ENCODE measurements at regions not wholly inside any gene's neighbourhood (a gene's known extent, or its start where the extent isn't known, plus 50 kb on each side); places are given as distances from the start of the nearest gene placed in this dataset.
A peak's percentile ranks its signal among the peaks of the same experiment; 100 is the strongest.

DNA sequence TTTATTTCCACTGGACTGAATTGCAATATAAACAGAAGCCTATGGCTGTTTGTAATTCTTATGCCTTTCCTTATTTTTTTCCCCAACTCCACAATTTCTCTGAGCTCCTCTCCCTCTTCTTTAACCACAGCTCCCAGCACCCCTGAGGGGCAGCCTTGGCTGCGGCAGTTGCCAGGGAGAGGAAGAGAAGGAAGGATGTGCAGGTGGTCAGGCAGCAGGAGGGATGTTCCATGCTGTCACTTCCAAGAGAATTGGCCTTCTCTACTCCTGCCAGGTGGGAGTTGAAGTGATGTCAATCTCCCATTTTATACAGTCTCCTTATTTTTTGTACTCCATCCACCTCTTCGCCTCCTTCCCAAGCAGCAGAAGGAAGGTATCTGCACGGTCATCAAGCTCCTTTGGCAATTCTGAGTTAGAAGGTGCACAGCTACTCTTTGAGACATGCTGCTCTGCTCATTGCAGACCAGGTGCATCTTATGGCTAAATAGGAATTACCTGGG is 343.3 kb upstream of the RPS6KA3 start:
- no peak for DNase-seq (ENCODE audit: low read depth)

DNA sequence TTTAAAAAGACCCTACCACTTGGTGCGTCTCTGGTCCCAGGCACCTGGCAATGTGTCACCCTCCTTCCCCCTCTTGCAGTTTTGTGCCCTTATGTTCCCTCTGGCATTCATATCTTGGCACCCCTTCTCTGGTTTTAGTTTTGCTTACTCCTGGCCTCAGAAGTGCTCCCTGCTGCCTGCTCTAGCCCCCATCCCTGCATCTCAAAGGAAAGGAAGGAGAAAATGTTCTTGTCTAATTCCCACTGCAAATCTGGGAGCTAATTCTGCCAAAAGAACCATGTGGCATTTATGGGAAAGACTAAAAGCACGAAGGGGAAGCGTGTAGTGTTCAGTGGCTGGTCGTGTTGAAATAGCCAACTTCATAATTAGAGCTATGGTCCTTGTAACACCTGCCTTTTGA is 340.1 kb upstream of the RPS6KA3 start:
- DNase-seq (ENCODE audit: low read depth) = no peak

DNA sequence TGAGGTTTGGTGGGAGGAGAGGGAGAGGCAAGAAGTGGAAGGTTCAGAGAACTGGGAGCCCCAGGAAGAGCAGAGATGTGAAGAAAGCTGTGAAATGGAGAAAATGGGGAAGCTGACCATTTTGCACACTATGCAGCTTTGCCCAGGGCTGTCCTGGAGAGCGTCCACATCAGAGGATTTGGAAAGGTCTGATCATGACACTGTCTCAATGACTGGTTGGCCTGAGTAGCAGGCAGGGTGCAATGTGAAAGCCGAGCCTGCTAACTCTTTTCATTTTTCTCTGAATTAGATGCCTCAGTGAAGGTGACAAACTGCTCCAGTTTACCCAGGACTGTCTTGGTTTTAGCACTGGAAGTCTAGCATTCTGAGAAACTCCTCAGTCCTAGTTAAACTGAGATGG is 330.1 kb upstream of the RPS6KA3 start:
- DNase-seq (ENCODE audit: low read depth) = no peak

DNA sequence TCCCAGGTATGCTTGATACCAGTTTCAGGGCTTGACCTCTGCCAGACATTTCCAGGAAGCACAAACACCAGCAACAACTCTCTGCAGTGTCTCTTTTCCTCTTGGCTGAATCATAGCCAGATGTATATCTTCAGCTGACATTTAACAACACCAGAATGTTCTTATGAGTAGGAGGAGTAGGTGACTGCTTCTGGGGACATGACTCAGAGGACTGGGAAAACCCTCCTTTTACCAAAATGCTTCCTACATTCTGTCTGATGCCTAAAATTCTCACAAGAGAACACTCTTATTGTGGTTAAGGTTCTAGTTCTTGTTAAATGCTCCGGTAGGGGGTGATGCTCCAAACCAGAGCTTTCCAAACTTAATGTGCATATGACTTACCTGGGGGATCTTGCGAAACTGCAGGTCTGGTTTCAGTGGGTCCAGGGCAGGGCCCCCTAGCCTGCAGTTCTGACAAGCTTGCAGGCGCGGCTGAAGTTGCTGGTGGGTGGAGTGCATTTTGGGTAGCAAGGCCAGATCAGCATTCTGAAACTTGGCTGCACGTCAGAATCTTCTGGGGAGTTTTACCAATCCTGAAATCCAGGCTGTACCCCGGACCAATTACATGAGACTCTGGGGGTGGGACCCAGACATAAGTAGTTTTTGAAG is 329.3 kb upstream of the RPS6KA3 start:
- no peak for DNase-seq (ENCODE audit: low read depth)

DNA sequence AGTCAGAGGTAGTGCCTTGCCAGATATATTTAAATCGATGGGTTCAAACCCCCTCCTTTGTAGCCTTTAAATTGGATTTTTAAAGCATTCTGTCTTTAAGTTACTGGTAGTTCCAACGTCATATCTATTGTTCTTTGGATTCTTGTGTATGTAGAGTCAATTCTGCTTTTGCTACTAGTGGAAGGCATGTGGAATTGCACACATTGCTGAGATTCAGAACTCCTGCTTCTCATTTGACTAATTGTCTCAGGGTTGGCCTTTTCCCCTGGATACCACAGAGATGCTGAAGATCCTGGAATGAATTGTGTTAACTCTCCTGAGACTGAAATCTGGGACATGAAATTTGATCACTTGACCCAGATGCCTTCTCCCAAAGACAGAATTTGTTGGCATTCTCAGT is 328.3 kb upstream of the RPS6KA3 start:
- no peak for DNase-seq (ENCODE audit: low read depth)

DNA sequence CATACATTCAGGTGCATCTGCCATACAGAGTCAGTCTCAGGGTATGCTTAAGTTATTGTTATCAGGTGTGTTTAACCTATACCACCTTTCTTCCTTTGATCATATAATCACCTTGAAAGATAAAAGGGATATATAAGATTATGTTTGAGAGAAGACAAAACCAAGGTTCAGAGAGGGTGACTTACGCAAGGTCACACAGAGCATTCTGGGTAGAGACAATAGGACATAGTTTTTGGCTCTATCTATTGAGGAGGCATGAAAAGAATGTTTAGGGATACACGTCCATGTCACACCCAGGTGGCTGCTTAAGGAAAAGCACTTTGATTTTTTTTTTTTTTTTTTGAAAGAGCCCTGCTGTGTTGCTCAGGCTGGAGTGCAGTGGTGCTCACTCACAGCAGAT is 327.1 kb upstream of the RPS6KA3 start:
- DNase-seq (ENCODE audit: low read depth) = no peak

DNA sequence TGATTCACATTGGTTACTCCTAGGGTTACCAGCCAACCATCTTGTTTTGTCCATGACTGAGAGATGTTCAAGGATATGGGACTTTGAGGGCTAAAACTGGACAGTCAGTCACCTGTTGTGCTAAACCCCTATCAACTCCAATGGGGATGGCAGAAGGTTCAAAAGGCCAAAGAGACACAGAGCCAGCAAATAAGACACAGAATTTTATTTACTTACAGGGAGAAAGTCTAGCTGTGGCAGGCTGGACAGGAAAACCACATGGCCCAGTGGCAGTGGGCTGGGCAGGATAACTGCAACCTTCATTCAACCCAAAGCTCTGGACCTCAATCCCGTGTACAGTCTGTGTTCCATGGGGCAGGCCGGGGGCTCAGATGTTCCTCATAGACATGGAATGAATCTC is 326.7 kb upstream of the RPS6KA3 start:
- DNase-seq (ENCODE audit: low read depth) = no peak

DNA sequence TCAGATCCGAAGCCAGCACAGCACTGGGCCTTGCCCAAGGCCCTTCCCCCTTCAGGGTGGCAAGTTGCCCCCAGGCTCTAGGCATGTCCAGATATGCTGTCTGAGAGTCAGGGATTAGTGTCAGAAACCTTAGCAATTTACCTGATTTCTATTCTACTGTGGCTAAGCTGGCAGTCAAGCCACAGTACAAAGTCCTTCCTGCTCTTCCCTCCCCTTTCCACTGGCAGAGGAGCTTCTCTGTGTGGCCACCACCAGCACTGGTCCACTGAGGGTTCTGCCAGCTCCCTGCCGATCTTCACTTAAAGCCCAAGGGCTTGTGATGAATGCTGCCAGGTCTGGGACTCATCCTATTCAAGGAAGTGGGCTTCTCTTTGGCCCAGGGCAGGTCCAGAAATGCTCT is 324.5 kb upstream of the RPS6KA3 start:
- DNase-seq (ENCODE audit: low read depth) = no peak

DNA sequence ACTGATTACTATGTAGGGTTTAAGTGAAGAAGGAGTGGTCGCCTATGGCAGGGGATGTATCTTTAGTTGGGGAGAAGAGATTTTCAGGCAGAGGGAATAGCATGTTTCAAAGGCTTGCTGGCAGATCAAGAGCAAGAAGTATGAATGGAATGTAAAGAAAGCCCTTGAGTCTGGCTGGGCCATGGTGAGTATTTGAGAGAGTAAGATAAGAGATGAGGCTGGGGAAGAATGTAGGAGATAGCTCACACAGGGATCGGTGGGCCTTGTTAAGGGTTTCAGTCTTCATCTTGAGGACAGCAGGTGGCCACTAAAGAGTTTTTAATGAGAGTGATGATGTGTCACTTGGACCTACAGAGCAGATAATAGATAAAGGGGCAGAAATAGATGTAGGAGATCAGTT is 319.1 kb upstream of the RPS6KA3 start:
- DNase-seq (ENCODE audit: low read depth) = no peak

DNA sequence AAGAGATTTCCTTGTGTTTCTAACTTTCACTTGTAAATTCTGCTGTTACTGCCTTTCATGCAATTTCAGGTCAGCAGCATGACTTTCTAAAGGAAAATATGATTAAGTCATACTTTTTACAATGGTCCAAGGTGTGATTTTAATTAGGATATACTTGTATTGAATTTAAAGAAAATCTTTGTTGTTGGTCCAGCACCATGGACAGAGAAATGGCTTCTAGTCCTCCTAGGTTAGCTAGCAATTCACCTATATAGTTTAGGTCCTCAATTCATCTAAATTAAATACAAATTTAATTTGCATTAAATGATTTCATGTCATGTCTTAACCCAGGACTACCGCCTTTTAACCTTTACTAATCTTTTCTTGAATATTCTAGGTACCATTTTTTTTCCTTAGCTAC is 304.9 kb upstream of the RPS6KA3 start:
- DNase-seq (ENCODE audit: low read depth) = no peak

DNA sequence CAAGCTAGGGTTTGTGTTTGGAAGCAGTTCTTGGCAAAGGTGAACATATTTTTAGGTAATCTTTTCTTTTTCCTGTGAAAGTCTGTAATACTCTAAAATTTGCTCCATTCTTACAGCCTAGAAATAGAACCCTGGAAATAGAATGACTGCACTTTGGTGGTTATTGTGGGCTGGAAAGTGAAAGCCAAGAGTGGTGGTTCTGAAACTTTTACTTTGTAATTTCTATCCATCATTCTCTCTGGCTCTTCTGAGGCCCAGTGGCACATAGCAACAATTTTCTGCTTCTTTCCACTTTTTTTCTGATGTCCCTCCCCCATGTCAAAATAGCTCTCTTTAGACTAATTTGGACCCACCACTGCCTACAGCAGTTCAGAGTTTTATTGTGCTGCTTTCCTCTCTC is 300.4 kb upstream of the RPS6KA3 start:
- DNase-seq (ENCODE audit: low read depth) = no peak

DNA sequence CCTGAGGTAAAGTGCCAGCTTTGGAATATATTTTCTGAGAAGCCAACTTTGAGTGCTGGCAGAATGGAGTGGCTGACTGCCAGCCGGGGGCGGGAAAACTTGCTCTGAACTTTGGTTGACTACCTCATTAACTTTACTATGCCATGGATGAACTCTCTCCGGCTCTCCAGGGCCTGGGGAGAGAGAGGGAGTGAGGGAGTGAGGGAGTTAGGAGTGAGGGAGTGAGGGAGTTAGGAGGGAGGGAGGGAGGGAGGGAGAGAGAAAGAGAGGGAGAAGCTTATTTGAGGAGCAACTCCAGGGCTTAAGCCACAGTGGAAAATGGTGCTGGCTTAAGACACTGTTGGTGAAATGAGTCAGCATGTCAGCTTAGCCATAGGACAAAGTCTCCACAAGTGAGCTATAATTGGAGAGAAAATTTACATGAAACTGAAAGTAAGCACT is 280.9 kb upstream of the RPS6KA3 start:
- no peak for DNase-seq (ENCODE audit: low read depth)

DNA sequence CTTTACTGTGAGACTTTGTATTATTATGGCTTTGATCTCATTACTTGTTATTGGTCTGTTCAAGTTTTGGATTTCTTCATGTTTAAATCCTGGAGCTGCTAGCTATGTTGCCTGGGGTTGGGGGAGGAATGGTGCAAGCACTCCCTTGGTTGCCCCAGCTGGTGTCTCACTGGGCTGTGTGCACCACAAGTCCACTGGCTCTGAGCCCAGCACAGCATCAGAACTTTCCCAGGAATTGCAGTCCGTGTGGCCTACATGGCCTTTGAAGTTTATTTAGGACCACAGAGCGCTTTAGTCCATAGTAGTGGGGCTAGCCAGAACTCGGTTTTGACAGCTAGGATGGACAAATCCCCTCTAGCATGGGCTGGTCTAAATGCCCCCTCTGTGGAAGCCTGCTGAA is 278.8 kb upstream of the RPS6KA3 start:
- DNase-seq (ENCODE audit: low read depth) = no peak

DNA sequence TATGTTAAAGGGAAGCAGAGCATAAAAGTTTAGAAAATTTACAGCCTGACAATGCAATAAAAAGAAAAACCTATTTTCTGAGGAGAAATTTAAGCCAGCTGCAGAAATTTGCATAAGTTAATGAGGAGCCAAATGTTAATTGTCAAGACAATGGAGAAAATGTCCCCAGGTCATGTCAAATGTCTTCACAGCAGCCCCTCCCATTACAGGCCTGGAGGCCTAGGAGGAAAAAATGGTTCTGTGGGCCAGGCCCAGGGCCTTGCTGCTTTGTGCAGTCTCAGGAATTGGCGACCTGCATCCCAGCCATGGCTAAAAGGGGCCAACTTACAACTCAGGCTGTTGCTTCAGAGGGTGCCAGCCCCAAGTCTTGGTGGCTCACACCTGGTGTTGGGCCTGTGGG is 275.4 kb upstream of the RPS6KA3 start:
- no peak for DNase-seq (ENCODE audit: low read depth)

DNA sequence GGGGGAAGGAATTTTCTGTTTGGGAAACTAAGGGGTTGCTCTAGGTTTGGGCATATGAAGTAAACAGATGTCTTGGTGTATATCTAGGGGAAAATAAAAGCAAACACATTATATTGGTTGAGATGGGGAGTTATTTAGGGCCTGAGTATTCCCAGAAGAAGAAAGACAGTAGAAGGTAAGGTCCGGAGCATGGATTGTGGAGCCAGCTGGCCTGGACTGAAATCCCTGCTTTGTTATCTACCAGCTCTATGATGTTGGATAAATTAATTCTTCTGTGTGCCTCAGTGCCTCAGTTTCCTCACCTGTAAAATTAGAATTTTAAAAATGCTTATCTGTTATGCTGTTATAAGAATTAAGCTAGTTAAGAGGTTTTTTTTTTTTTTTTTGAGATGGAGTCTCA is 272.3 kb upstream of the RPS6KA3 start:
- DNase-seq (ENCODE audit: low read depth) = no peak

DNA sequence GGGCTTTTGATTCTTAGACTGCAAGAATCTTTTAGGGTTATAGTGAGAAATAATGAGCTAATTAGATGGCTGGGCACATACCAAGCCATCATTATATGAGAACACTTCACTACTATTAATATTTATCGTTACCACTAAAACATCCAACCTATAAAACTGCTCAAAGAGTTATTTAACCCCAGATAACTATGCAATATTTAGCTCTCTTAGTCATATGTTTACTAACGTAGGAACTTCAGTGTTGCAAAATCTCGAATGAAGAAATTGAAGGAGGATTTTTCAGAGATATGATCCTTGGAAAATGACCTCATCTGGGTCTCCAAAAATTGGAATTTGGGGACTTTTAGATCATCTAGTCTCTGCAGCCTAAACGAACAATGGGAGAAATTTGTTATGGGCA is 265.0 kb upstream of the RPS6KA3 start:
- DNase-seq (ENCODE audit: low read depth) = no peak

DNA sequence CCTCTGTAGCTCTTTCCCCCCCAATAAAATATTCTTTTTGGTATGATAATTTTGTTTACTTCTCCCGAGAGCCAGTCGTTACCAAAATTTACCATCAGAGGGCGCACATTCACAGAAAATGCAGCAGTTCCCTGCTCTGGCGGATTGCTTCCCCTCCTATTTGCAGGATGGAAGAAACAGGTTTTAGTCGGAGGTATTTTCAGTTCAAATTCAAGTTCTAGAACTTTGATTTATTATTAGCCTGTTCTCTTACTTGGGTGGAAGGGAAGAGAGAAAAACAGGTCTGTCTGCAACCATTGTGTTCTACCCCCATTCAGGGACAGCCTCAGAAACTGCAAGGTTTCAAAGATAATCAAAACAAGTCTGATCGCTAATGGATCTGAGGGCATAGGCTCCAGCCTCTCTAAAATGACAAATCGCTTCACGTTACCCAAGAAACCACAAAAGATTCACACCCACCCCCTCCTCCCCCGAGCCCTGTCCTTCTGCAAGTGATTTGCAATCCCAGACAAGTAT is 263.8 kb upstream of the RPS6KA3 start:
- DNase-seq (ENCODE audit: low read depth) = peak; percentile 22

DNA sequence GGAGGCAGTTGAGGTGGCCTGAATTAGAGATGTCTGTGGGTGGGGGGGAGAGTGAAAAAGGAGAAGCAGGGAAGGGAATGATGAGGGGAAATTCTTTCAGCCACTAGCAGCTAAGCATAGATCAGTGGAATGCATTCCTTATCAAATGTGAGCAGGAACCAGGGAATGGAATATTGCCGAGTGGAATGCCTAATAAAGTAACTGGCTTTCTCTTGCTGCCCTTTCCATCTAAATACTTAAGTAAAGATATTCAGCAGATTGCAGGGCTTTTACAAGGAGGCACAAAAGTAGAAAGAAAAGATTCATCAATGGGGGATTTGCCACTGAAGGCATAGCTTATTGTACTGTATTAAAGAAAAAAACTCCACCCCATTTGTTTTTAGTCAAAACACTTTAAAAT is 263.0 kb upstream of the RPS6KA3 start:
- DNase-seq (ENCODE audit: low read depth) = no peak

DNA sequence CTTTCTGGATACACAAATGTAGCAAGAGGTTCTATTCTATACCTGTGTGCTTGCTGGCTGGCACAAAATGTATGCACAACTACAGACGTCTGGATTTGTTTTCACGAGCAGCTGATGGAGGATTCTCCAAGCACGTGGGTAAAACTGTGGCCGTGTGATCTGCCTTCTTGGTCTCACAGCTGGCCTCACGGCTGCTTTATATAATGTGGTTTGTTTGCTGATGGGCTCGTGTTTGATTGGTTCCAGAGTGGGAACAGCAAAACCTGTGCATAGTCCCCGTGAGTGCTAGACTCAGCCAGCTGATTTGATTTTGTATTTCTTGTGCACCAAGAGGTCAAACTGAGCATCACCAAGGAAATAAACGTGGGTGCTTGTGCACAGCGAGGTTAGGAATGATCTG is 262.6 kb upstream of the RPS6KA3 start:
- no peak for DNase-seq (ENCODE audit: low read depth)

DNA sequence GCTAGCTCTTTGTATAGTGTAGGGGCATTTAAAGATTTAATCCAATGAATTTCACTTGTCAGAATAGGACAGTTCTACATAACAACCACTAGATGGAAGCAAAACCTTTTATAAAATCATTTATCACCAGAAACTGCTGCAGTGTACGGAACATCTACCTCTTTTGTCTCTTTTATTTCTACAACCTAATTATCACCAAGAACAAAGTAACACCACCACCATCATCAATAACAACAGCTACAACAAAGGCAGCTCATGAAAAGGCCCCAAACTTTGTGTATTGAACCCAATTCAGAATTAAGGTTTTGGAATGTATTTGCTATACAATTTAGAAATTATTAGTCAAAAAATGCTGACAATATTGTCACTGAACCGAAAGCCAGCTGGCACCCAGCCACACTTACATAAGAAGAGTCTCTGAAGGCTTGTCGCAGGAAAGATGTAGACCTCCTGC is 260.9 kb upstream of the RPS6KA3 start:
- DNase-seq (ENCODE audit: low read depth) = no peak

DNA sequence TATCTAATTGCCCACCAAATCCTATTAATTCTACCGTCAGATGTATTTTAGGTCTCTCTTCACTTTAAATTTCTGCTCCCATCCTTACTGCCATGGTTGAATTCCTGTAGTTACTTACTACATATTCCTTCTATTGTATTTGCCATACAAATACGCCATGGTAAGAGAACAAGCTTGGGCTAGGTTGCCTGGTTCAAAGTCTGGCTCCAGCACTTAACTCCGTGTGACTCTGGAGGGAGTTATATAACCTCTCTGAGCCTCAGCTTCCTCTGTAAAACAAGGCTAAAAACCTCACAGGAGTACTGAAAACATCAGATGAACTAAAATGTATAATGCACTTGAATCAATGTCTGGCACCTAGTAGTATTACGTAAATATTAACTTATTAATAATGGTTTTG is 260.3 kb upstream of the RPS6KA3 start:
- DNase-seq (ENCODE audit: low read depth) = no peak

DNA sequence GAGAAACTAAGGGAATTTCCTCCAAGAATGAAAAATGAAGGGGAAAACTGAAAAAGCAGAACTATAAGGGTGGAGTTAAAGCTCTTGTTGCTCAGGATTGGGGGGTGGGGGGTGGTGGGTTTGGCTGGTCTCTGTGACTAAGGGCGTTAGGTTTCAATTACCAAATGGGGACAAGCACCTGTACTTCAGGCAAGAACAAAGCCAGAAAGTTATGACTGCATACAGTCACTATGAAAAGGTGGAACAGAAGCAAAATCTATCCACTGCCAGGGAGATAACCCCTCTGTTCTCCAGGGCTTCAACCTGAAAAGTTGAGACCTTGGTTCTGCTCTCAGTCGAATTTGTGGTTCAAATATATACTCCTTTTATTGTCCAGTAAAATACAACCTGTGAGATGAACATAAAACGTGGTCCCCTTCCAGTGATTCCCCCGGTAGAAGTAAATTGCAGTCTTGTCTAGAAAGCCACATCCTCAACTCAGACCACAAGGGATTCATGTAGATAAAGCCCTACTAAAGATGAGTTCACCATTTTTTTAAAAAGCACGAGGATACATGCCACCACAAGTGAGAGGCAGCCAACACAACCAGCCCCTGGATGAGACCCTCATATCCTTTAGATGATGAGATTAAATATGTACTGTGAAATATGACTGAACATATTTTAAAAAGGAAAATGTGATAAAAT is 257.1 kb upstream of the RPS6KA3 start:
- DNase-seq (ENCODE audit: low read depth) = no peak

DNA sequence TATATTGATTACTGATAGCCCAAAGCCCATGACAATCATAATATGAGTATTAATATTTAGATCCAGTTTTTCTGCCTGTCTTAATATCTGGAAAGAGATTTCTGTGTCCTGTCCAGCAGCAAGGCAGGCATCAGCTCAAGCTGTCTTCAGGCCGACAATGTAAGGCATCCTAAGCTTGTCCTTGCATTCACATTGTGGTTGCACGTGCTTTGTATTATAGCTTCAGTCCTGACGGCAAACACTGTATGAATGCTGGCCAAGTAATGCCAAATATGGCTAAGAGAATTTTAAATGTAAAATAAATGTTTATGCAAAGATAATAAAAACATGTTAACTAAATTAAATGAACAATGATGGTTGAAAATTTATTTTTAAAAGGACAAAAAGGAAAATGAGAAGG is 255.7 kb upstream of the RPS6KA3 start:
- DNase-seq (ENCODE audit: low read depth) = no peak

DNA sequence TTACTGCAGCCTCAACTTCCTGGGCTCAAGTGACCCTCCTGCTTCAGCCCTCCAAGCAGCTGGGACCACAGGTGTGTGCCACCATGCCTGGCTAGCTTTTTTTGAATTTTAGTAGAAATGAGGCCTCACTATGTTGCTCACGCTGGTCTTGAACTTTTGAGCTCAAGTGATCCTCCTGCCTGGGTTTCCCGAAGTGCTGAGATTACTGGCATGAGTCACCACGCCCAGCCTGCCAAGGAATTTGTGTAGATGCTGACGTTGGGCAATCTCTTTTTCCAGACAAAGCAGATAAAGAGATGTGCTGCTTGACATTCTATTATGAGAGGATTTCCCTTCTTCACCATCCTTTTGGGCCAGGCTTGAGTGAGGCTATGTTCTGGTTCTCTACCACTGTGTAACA is 254.5 kb upstream of the RPS6KA3 start:
- no peak for DNase-seq (ENCODE audit: low read depth)

All from stimulated activated CD4-positive, alpha-beta T cell treated with anti-CD3 and anti-CD28 coated beads, Interleukin-2, amount 100 ng/mL, for 4 hours (primary cell).